Lower leg skin (tissue), 3 donors: ENCODE measurements at regions not wholly inside any gene's neighbourhood (a gene's known extent, or its start where the extent isn't known, plus 50 kb on each side); places are given as distances from the start of the nearest gene placed in this dataset.

Experiments
- CTCF ChIP-seq, 3 donors: fragments of 450-650 bp; IDR thresholded peaks; one replicate each; pipeline ENCODE4 v1.5.1; 2016; ENCODE audit warnings: antibody characterized with exemption in 3 of 3, mild to moderate bottlenecking in 3 of 3, moderate library complexity in 2 of 3
- POLR2A ChIP-seq, 2 donors: fragments of 450-650 bp; IDR thresholded peaks; one replicate each; pipeline ENCODE4 v1.6.1; 2016 to 2017; ENCODE audit warnings: antibody characterized with exemption in 2 of 2, mild to moderate bottlenecking in 1 of 2, moderate library complexity in 1 of 2

GRCh38 chr13:111039735-111040134, 75.4 kb upstream of the ARHGEF7 start:
- TF ChIP-seq CTCF (IDR thresholded peaks at IDR 0.05): no peak
- TF ChIP-seq POLR2A (IDR thresholded peaks at IDR 0.05): no peak
